PFSK-1 (cell line): ENCODE measurements at regions not wholly inside any gene's neighbourhood (a gene's known extent, or its start where the extent isn't known, plus 50 kb on each side); places are given as distances from the start of the nearest gene placed in this dataset.

Experiments used
- FOXP2 ChIP-seq: optimal IDR thresholded peaks from 2 replicates; pipeline ENCODE3; 2011; ENCODE audit warnings: borderline replicate concordance, control low read depth, inconsistent platforms; ENCODE audit not compliant: insufficient read depth; ENCODE audit errors: extremely low read length, extremely low read depth
- POLR2AphosphoS5 ChIP-seq: IDR thresholded peaks from 2 replicates; pipeline ENCODE4 v1.6.1; 2012; ENCODE audit warnings: low read depth, mild to moderate bottlenecking, control low read depth, low read length, moderate library complexity
- REST ChIP-seq, 2 experiments: IDR thresholded peaks; 2 replicates each; pipeline versions ENCODE4 v1.6.1 to v1.8.0; 2011 to 2012; ENCODE audit warnings: low read depth in 2 of 2, low read length in 2 of 2, control low read depth in 1 of 2, inconsistent platforms in 1 of 2, mild to moderate bottlenecking in 1 of 2, moderate library complexity in 1 of 2; ENCODE audit not compliant: insufficient read depth in 1 of 2
- SIN3A ChIP-seq: IDR thresholded peaks from 2 replicates; pipeline ENCODE4 v1.6.1; 2012; ENCODE audit warnings: mild to moderate bottlenecking, low read length, moderate library complexity, borderline replicate concordance; ENCODE audit not compliant: insufficient read depth
- TAF1 ChIP-seq: IDR thresholded peaks from 2 replicates; pipeline ENCODE4 v1.6.1; 2012; ENCODE audit warnings: low read length, control low read depth, borderline replicate concordance; ENCODE audit not compliant: insufficient read depth

GRCh38 chr9:16184964-16185646, 632.3 kb downstream of the CCDC171 start:
- TF ChIP-seq FOXP2, result no peak
- TF ChIP-seq TAF1, result no peak
- TF ChIP-seq POLR2AphosphoS5, result no peak
- no peak for TF ChIP-seq SIN3A
- TF ChIP-seq REST (IDR thresholded peaks at IDR 0.05; ENCODE audit: insufficient read depth in 1 of 2, low read depth in 2 of 2, low read length in 2 of 2), result no peak

GRCh38 chr9:16191191-16191590, 638.3 kb downstream of the CCDC171 start:
- TF ChIP-seq REST (IDR thresholded peaks at IDR 0.05; ENCODE audit: insufficient read depth in 1 of 2, low read depth in 2 of 2, low read length in 2 of 2) (no peak), TAF1 (no peak), FOXP2 (no peak), SIN3A (no peak), POLR2AphosphoS5 (no peak)

GRCh38 chr9:16191691-16192402, 639.0 kb downstream of the CCDC171 start:
- TF ChIP-seq FOXP2 (peak; percentile 79), POLR2AphosphoS5 (no peak), SIN3A (no peak), REST (IDR thresholded peaks at IDR 0.05; ENCODE audit: insufficient read depth in 1 of 2, low read depth in 2 of 2, low read length in 2 of 2) (no peak)

GRCh38 chr9:16192403-16193017, 639.7 kb downstream of the CCDC171 start:
- TF ChIP-seq REST (IDR thresholded peaks at IDR 0.05; ENCODE audit: insufficient read depth in 1 of 2, low read depth in 2 of 2, low read length in 2 of 2) (no peak), FOXP2 (no peak), POLR2AphosphoS5 (no peak), SIN3A (no peak), TAF1 (no peak)

- TF ChIP-seq FOXP2 (no peak), REST (IDR thresholded peaks at IDR 0.05; ENCODE audit: insufficient read depth in 1 of 2, low read depth in 2 of 2, low read length in 2 of 2) (no peak), POLR2AphosphoS5 (no peak), SIN3A (no peak), TAF1 (no peak)
These were observed 640.2 kb downstream of the CCDC171 start for GRCh38 chr9:16193066-16193465.
